ENCODE measurements at regions not wholly inside any gene's neighbourhood (a gene's known extent, or its start where the extent isn't known, plus 50 kb on each side); places are given as distances from the start of the nearest gene placed in this dataset.

DNA sequence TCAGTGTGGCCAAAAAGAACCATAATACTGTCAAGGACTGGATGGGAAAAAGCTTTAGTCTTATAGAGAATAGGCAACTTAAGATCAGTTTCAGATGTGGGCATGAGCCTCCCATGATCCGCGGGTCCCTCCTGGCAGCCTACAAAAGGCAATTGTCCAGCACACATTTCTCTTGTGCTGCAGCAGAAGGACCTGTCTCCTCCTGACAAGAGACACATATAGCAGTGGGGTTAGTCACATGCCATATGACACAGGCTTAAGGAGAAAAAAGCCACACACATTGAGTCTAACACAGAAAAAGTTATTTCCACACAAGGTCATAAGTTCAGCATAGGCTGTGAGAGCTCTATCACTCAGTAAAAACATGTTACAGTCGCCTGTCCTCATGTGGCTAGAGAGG, 1378.7 kb upstream of the PRR20A start:
- Mint-ChIP-seq H3K36me3 (no peaks in the 10 kb centered on the region), H3K4me3 (no peak overlapping the region), H3K27me3 (no peaks in the 10 kb centered on the region), H3K9me3 (no peaks in the 10 kb centered on the region), H3K27ac (no peak overlapping the region), H3K4me1 (ENCODE audit: unreplicated experiment) (no peaks in the 10 kb centered on the region)
- TF ChIP-seq, protein P1, sequence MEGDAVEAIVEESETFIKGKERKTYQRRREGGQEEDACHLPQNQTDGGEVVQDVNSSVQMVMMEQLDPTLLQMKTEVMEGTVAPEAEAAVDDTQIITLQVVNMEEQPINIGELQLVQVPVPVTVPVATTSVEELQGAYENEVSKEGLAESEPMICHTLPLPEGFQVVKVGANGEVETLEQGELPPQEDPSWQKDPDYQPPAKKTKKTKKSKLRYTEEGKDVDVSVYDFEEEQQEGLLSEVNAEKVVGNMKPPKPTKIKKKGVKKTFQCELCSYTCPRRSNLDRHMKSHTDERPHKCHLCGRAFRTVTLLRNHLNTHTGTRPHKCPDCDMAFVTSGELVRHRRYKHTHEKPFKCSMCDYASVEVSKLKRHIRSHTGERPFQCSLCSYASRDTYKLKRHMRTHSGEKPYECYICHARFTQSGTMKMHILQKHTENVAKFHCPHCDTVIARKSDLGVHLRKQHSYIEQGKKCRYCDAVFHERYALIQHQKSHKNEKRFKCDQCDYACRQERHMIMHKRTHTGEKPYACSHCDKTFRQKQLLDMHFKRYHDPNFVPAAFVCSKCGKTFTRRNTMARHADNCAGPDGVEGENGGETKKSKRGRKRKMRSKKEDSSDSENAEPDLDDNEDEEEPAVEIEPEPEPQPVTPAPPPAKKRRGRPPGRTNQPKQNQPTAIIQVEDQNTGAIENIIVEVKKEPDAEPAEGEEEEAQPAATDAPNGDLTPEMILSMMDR (conservative IDR thresholded peaks at IDR 0.05) = no peak
- DNase-seq (ENCODE audit: extremely low spot score, unreplicated experiment) = no peak

- H3K9me3 Mint-ChIP-seq = no peaks in the 10 kb centered on the region
- H3K27ac Mint-ChIP-seq = no peak overlapping the region
- no peaks in the 10 kb centered on the region for H3K4me1 Mint-ChIP-seq (ENCODE audit: unreplicated experiment)
- TF ChIP-seq, protein P1 (conservative IDR thresholded peaks at IDR 0.05) = no peak
- no peak for DNase-seq (ENCODE audit: extremely low spot score, unreplicated experiment)
- H3K27me3 Mint-ChIP-seq = no peaks in the 10 kb centered on the region
- no peak overlapping the region for H3K4me3 Mint-ChIP-seq
- H3K36me3 Mint-ChIP-seq = no peaks in the 10 kb centered on the region
Measured at GRCh38 chr13:55777612-55778011, 1363.1 kb upstream of the PRR20A start.

GRCh38 chr13:55783841-55784240, 1356.9 kb upstream of the PRR20A start:
- H3K4me1 Mint-ChIP-seq (ENCODE audit: unreplicated experiment) = no peaks in the 10 kb centered on the region
- no peak overlapping the region for H3K27ac Mint-ChIP-seq
- no peaks in the 10 kb centered on the region for H3K36me3 Mint-ChIP-seq
- DNase-seq (ENCODE audit: extremely low spot score, unreplicated experiment) = no peak
- no peak overlapping the region for H3K4me3 Mint-ChIP-seq
- no peaks in the 10 kb centered on the region for H3K27me3 Mint-ChIP-seq
- TF ChIP-seq, protein P1 (conservative IDR thresholded peaks at IDR 0.05) = no peak
- H3K9me3 Mint-ChIP-seq = peaks cover 5% of the 10 kb centered on the region

GRCh38 chr13:55788548-55788947, 1352.2 kb upstream of the PRR20A start:
- no peak overlapping the region for H3K4me3 Mint-ChIP-seq
- TF ChIP-seq, protein P1 (conservative IDR thresholded peaks at IDR 0.05) = no peak
- no peaks in the 10 kb centered on the region for H3K27me3 Mint-ChIP-seq
- H3K27ac Mint-ChIP-seq = no peak overlapping the region
- no peak for DNase-seq (ENCODE audit: extremely low spot score, unreplicated experiment)
- peaks cover 5% of the 10 kb centered on the region for H3K9me3 Mint-ChIP-seq
- no peaks in the 10 kb centered on the region for H3K4me1 Mint-ChIP-seq (ENCODE audit: unreplicated experiment)
- no peaks in the 10 kb centered on the region for H3K36me3 Mint-ChIP-seq

DNA sequence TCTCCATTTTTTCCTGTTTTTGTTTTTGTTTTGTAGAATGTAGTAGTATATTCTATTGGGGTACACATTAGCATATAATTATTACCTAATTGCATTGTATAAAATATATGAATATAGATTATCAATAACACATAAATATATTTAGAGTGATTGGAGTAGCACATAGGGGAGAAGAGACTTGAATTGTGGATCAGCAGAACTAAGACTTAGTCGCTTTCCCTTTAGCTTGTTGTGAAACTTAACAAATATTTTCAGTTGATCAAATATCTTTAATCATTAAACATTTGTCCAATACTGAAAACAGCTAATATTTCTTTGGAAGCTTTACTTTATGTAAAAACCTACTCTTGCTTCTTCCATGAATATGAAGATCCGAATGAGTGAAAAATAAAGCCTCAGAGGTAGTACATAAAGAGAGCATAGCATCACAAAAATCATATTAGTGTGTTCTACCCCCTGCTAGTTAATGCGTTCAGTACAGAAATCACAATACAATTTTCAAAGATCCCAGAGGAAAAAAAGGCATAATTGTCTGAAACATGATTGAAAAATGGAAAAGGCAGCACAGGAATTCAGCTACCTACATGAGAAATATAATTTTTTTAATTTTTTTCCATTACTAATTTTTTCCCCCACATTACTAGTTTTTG, 1348.0 kb upstream of the PRR20A start:
- H3K4me1 Mint-ChIP-seq (ENCODE audit: unreplicated experiment) = no peaks in the 10 kb centered on the region
- peaks cover 5% of the 10 kb centered on the region for H3K9me3 Mint-ChIP-seq
- H3K36me3 Mint-ChIP-seq = no peaks in the 10 kb centered on the region
- no peak overlapping the region for H3K4me3 Mint-ChIP-seq
- no peak overlapping the region for H3K27ac Mint-ChIP-seq
- TF ChIP-seq, protein P1 (conservative IDR thresholded peaks at IDR 0.05) = no peak
- no peak for DNase-seq (ENCODE audit: extremely low spot score, unreplicated experiment)
- H3K27me3 Mint-ChIP-seq = no peaks in the 10 kb centered on the region

Measured in type B pancreatic cell (in vitro differentiated cells).